Vagina (tissue), 2 donors: ENCODE measurements at regions not wholly inside any gene's neighbourhood (a gene's known extent, or its start where the extent isn't known, plus 50 kb on each side); places are given as distances from the start of the nearest gene placed in this dataset.

Experiments
- DNase-seq, 2 donors: peaks; one replicate each; pipeline ENCODE4 v3.0.0-alpha.2; 2017; ENCODE audit errors: extremely low spot score in 2 of 2
- H3K27ac ChIP-seq: fragments of 200-600 bp; sonication (generic); one replicate; pipeline ENCODE4 v1.5.1; 2019
- H3K27me3 ChIP-seq: fragments of 200-600 bp; sonication (generic); one replicate; pipeline ENCODE4 v1.5.1; 2019
- H3K36me3 ChIP-seq, 2 donors: fragments of 200-600 bp; sonication (generic); one replicate each; pipeline ENCODE4 v1.5.1; 2017 to 2019
- H3K4me1 ChIP-seq: fragments of 200-600 bp; sonication (generic); one replicate; pipeline ENCODE4 v1.5.1; 2019
- H3K4me3 ChIP-seq, 2 donors: fragments of 200-600 bp; sonication (generic); 1 replicate in 1 of 2; 2 replicates in 1 of 2; pipeline ENCODE4 v1.5.1; 2016 to 2019
- H3K9me3 ChIP-seq: fragments of 200-600 bp; sonication (generic); one replicate; pipeline ENCODE4 v1.5.1; 2019
- POLR2A ChIP-seq, 2 donors: fragments of 450-650 bp; IDR thresholded peaks; one replicate each; pipeline ENCODE4 v1.6.1; 2017; ENCODE audit warnings: antibody characterized with exemption in 2 of 2, mild to moderate bottlenecking in 2 of 2, moderate library complexity in 2 of 2
- POLR2AphosphoS5 ChIP-seq, 2 donors: sonication (generic); formaldehyde crosslinking; IDR thresholded peaks; one replicate each; pipeline ENCODE4 v1.9.0; 2017; ENCODE audit warnings: antibody characterized with exemption in 2 of 2, mild to moderate bottlenecking in 2 of 2, low read depth in 1 of 2; ENCODE audit not compliant: insufficient read depth in 1 of 2
- intact Hi-C: fragments of 100-400 bp; cut with DNase I; formaldehyde crosslinking; loops from one replicate; pipeline ENCODE4 v1.15.1; 2023
- TF ChIP-seq, protein P1 (sequence below), 3 experiments: fragments of 450-650 bp in 2 of 3; fragments of 200-600 bp in 1 of 3; sonication (generic) in 1 of 3; IDR thresholded peaks; one replicate each; pipeline ENCODE4 v1.5.1; 2017 to 2019; ENCODE audit warnings: antibody characterized with exemption in 3 of 3, mild to moderate bottlenecking in 2 of 3, moderate library complexity in 2 of 3

DNA sequence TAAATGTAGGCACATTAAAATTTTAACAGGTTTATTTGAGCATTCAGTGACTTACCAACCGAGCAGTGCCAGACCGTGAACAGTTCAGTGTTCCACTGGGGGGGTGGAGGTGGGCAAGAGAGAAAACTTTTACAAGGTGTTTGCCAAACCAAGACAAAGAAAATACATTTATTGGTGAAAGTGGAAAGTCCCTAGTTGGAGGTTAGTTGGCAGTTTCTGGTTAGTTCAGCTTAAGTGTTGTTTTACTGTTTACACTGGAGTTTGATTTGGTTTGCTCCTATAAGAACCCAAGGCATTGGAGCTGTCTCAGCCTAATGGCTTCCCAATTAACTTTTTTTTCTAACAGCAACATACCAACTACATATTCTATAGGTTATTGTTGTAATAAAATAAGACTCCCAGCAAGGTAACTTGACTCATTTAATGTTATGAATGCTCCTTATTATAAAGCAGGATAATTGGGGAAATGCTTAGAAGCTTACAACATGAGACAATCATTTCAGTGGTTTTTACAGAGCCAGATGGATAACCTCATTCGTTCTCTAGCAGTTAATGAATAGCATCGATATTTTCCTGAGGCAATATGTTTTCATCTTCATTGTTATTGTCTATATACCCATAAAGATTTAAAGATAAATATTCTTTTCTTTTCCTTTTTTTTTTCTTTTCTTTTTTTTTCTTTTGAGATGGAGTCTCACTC, 115.8 kb downstream of the ETNK1 start:
- H3K4me1 ChIP-seq: no peaks in the 10 kb centered on the region
- intact Hi-C loops: no loop called here
- H3K36me3 ChIP-seq: no peaks in the 10 kb centered on the region
- H3K9me3 ChIP-seq: no peaks in the 10 kb centered on the region
- no peak for TF ChIP-seq POLR2AphosphoS5 (IDR thresholded peaks at IDR 0.05; ENCODE audit: insufficient read depth in 1 of 2, low read depth in 1 of 2)
- no peak for TF ChIP-seq POLR2A (IDR thresholded peaks at IDR 0.05)
- TF ChIP-seq, protein P1, sequence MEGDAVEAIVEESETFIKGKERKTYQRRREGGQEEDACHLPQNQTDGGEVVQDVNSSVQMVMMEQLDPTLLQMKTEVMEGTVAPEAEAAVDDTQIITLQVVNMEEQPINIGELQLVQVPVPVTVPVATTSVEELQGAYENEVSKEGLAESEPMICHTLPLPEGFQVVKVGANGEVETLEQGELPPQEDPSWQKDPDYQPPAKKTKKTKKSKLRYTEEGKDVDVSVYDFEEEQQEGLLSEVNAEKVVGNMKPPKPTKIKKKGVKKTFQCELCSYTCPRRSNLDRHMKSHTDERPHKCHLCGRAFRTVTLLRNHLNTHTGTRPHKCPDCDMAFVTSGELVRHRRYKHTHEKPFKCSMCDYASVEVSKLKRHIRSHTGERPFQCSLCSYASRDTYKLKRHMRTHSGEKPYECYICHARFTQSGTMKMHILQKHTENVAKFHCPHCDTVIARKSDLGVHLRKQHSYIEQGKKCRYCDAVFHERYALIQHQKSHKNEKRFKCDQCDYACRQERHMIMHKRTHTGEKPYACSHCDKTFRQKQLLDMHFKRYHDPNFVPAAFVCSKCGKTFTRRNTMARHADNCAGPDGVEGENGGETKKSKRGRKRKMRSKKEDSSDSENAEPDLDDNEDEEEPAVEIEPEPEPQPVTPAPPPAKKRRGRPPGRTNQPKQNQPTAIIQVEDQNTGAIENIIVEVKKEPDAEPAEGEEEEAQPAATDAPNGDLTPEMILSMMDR (IDR thresholded peaks at IDR 0.05): no peak
- no peaks in the 10 kb centered on the region for H3K27me3 ChIP-seq
- no peak overlapping the region for H3K27ac ChIP-seq
- no peak overlapping the region for H3K4me3 ChIP-seq
- no peak for DNase-seq

DNA sequence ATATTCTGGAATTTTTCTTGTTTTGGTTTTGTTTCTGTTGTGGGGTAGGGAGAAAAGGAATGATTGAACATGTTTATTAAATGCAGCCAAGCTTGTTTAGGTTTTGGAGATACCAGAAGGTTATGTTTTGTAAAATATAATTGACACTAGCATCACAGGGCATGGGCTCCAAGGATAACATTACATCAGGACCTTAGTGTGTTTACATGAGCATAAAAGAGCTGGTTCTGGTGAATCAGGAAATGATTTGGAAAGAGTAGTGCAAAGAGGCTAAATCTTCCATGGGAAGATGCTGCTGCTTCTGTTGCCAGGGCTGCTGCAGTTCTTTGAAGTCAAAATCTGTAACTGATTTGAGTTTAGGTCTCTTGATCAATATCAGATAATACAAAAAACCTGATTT, 118.7 kb downstream of the ETNK1 start:
- no peak for DNase-seq
- Histone ChIP-seq H3K4me1 (no peaks in the 10 kb centered on the region), H3K27ac (no peak overlapping the region), H3K9me3 (no peaks in the 10 kb centered on the region), H3K4me3 (no peak overlapping the region), H3K36me3 (no peaks in the 10 kb centered on the region), H3K27me3 (no peaks in the 10 kb centered on the region)
- TF ChIP-seq POLR2A (IDR thresholded peaks at IDR 0.05): no peak
- intact Hi-C loops: no loop called here

DNA sequence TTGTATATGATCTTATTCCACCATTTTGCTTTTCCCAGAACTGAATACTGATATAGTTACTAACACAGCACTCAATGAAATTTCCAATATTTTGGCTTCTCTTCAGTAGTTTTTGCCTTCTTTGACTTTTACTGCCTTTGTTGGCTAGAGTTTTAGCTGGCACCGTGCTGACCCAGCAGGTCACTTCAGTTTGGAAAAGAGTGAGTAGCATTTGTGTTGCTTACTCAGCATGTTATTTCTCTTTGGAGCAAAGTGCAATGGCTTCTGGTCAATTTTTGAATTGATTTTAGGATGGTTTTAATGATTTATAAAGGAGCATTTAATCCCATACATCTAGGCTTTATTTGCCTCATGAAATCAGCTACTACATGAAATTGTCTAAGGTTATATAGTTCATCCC, 119.2 kb downstream of the ETNK1 start:
- intact Hi-C loops: no loop called here
- no peak overlapping the region for H3K27ac ChIP-seq
- no peaks in the 10 kb centered on the region for H3K36me3 ChIP-seq
- H3K4me3 ChIP-seq: no peak overlapping the region
- TF ChIP-seq, protein P1 (IDR thresholded peaks at IDR 0.05): no peak
- TF ChIP-seq POLR2A (IDR thresholded peaks at IDR 0.05) (no peak), POLR2AphosphoS5 (IDR thresholded peaks at IDR 0.05; ENCODE audit: insufficient read depth in 1 of 2, low read depth in 1 of 2) (no peak)
- no peak for DNase-seq
- H3K9me3 ChIP-seq: no peaks in the 10 kb centered on the region
- H3K27me3 ChIP-seq: no peaks in the 10 kb centered on the region
- H3K4me1 ChIP-seq: no peaks in the 10 kb centered on the region

DNA sequence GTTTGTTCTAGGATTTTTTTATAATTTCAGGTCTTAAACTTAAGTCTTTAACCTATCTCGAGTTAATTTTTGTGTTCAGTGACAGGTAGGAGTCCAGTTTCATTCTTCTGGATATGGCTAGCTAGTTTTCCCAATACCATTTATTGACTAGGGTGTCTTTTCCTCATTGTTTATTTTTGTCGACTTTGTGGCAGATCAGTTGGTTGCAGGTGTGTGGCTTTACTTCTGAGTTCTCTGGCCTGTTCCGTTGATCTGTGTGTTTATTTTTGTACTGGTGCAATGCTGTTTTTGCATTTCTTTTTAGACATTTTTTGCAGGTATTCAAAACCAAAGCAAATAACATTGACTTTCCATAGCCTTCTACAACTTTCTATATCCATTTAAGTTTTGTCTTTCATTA, 121.7 kb downstream of the ETNK1 start:
- no peaks in the 10 kb centered on the region for H3K36me3 ChIP-seq
- DNase-seq: no peak
- no peaks in the 10 kb centered on the region for H3K4me1 ChIP-seq
- no peak overlapping the region for H3K4me3 ChIP-seq
- intact Hi-C loops: no loop called here
- TF ChIP-seq POLR2AphosphoS5 (IDR thresholded peaks at IDR 0.05; ENCODE audit: insufficient read depth in 1 of 2, low read depth in 1 of 2) (no peak), POLR2A (IDR thresholded peaks at IDR 0.05) (no peak)
- TF ChIP-seq, protein P1 (IDR thresholded peaks at IDR 0.05): no peak
- no peaks in the 10 kb centered on the region for H3K27me3 ChIP-seq
- no peaks in the 10 kb centered on the region for H3K9me3 ChIP-seq
- no peak overlapping the region for H3K27ac ChIP-seq

DNA sequence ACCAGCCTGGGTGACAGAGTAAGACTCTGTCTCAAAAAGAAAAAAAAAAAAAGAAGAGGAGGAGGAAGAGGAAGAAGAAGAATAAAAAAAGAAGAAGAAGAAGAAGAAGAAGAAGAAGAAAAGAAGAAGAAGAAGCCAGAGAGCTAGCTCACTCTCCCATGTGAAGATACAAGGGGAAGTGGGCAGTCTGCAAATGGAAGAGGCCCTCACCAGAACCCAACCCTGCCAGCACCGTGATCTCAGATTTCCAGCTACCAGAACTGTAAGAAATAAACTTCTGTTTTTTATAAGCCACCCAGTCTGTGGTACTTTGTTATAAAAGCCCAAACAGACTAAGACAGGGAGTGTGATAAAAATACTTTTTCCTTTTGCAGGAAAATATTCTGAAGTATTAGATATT, 130.7 kb downstream of the ETNK1 start:
- H3K4me3 ChIP-seq: no peak overlapping the region
- DNase-seq: no peak
- H3K36me3 ChIP-seq: no peaks in the 10 kb centered on the region
- TF ChIP-seq POLR2AphosphoS5 (IDR thresholded peaks at IDR 0.05; ENCODE audit: insufficient read depth in 1 of 2, low read depth in 1 of 2) (no peak), POLR2A (IDR thresholded peaks at IDR 0.05) (no peak)
- TF ChIP-seq, protein P1 (IDR thresholded peaks at IDR 0.05): no peak
- H3K9me3 ChIP-seq: no peaks in the 10 kb centered on the region
- H3K27ac ChIP-seq: no peak overlapping the region
- H3K4me1 ChIP-seq: no peaks in the 10 kb centered on the region
- intact Hi-C loops: no loop called here
- no peaks in the 10 kb centered on the region for H3K27me3 ChIP-seq
